ENCODE measurements at regions not wholly inside any gene's neighbourhood (a gene's known extent, or its start where the extent isn't known, plus 50 kb on each side); places are given as distances from the start of the nearest gene placed in this dataset.

DNA sequence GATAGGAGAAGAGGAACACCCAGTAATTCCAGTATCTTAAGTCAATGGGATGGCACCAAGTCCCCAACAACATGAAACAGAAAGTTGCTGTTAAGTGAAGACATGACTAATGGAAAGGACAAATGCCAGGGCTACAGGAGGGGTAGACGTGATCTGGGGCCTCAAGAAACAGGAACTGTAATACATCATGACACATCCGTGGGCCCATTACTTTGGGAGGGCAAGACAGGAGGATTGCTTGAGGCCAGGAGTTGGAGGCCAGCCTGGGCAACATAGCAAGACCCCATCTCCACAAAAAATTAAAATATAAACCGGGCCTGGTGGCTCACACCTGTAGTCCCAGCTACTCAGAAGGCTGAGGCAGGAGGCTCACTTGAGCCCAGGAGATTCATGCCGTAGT lies 408.6 kb upstream of the PRKCQ start:
- Histone ChIP-seq H3K4me1 (ENCODE audit: control insufficient read depth in 1 of 2, insufficient read depth in 2 of 2, low read length in 2 of 2) (no peaks in the 10 kb centered on the region), H3K9me2 (ENCODE audit: insufficient read depth) (no peaks in the 10 kb centered on the region), H2AFZ (ENCODE audit: low read depth, low read length, poor library complexity, severe bottlenecking) (no peak overlapping the region), H3K79me2 (ENCODE audit: insufficient read depth, low read length) (no peaks in the 10 kb centered on the region), H3K4me2 (ENCODE audit: low read length) (no peak overlapping the region), H3K27me3 (ENCODE audit: insufficient read depth, low read length) (peaks cover 3% of the 10 kb centered on the region; the same call in 1 of the 2 replicates), H3K4me3 (replicated peaks in 1 of 2; ENCODE audit: low read depth in 1 of 2, low read length in 2 of 2) (no peak overlapping the region), H3K9me3 (ENCODE audit: control insufficient read depth in 1 of 2, insufficient read depth in 1 of 2, low read depth in 1 of 2, low read length in 2 of 2) (no peaks in the 10 kb centered on the region), H3K9ac (ENCODE audit: low read length) (no peak overlapping the region), H3K36me3 (ENCODE audit: control insufficient read depth in 1 of 2, insufficient read depth in 2 of 2, low read length in 2 of 2) (no peaks in the 10 kb centered on the region), H3K27ac (ENCODE audit: low read depth, low read length) (no peak overlapping the region), H4K20me1 (ENCODE audit: insufficient read depth) (no peaks in the 10 kb centered on the region)
- no TSS peak for BruUV-seq (replicated peaks)
- CTCF ChIA-PET = no interaction called here
- TF ChIP-seq YY1 (IDR thresholded peaks at IDR 0.05; ENCODE audit: extremely low read depth, insufficient replicate concordance, low read depth, low read length) (no peak), FOSL1 (IDR thresholded peaks at IDR 0.05; ENCODE audit: low read depth) (no peak), CEBPB (IDR thresholded peaks at IDR 0.05; ENCODE audit: low read depth) (no peak), CBX3 (IDR thresholded peaks at IDR 0.05; ENCODE audit: low read depth) (no peak), POLR2AphosphoS5 (IDR thresholded peaks at IDR 0.05; ENCODE audit: low read depth, low read length) (no peak), SP1 (IDR thresholded peaks at IDR 0.05; ENCODE audit: low read depth) (no peak), ZNF274 (IDR thresholded peaks at IDR 0.05; ENCODE audit: low read depth, low read length) (no peak), ZFX (IDR thresholded peaks at IDR 0.05) (no peak), EGR1 (IDR thresholded peaks at IDR 0.05; ENCODE audit: low read depth) (no peak), SIN3A (IDR thresholded peaks at IDR 0.05; ENCODE audit: low read depth) (no peak), POLR2A (IDR thresholded peaks at IDR 0.05; ENCODE audit: borderline replicate concordance, extremely low read depth, insufficient read depth, insufficient read length) (no peak), EZH2 (IDR thresholded peaks at IDR 0.05) (no peak)
- POLR2A ChIA-PET = interaction anchor here (1.1 kb wide), 1 partner anchor 67 kb away, joined by 3 read pairs; no protein-coding TSS in a partner anchor
- ATAC-seq = no peak
- intact Hi-C loops (cut with micrococcal nuclease) = no loop called here
- DNase-seq (ENCODE audit: low read depth, low spot score) = no peak
- RAD21 ChIA-PET (ENCODE audit: low non-redundant PET in 1 of 2, low total read pairs in 2 of 2, uncharacterized antibody in 2 of 2, unreplicated experiment in 2 of 2) = no interaction called here

DNA sequence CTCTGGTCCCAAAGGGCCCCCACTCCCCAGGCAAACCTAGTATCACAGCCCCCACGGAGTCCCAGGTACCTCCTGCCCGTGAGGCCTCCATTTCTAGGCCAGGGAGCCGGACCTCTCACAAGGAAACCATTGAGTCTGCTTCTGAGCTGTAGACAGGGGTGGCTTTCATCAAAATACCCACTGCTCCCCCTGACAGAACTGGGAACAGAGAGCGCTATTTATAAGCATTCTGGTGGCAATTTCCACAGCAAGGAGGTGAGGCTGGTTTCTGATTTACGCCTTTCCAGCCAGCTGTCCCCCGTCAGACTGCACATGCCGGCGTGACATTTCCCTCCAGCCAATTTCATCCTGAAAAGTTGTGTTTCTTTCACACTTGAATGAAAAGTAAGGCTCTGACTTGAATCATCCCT lies 407.5 kb upstream of the PRKCQ start:
- no TSS peak for BruUV-seq (replicated peaks)
- intact Hi-C loops (cut with micrococcal nuclease) = no loop called here
- no peaks in the 10 kb centered on the region for H4K20me1 ChIP-seq (ENCODE audit: insufficient read depth)

More for the DNA sequence above, 407.5 kb upstream of the PRKCQ start:
- Histone ChIP-seq H3K4me1 (ENCODE audit: control insufficient read depth in 1 of 2, insufficient read depth in 2 of 2, low read length in 2 of 2) (no peaks in the 10 kb centered on the region), H3K4me2 (ENCODE audit: low read length) (no peak overlapping the region), H3K36me3 (ENCODE audit: control insufficient read depth in 1 of 2, insufficient read depth in 2 of 2, low read length in 2 of 2) (no peaks in the 10 kb centered on the region), H3K79me2 (ENCODE audit: insufficient read depth, low read length) (no peaks in the 10 kb centered on the region), H3K27ac (ENCODE audit: low read depth, low read length) (no peak overlapping the region), H3K9me3 (ENCODE audit: control insufficient read depth in 1 of 2, insufficient read depth in 1 of 2, low read depth in 1 of 2, low read length in 2 of 2) (no peaks in the 10 kb centered on the region), H3K4me3 (replicated peaks in 1 of 2; ENCODE audit: low read depth in 1 of 2, low read length in 2 of 2) (no peak overlapping the region), H3K9me2 (ENCODE audit: insufficient read depth) (no peaks in the 10 kb centered on the region), H3K9ac (ENCODE audit: low read length) (no peak overlapping the region), H3K27me3 (ENCODE audit: insufficient read depth, low read length) (no peaks in the 10 kb centered on the region), H2AFZ (ENCODE audit: low read depth, low read length, poor library complexity, severe bottlenecking) (no peak overlapping the region)
- ATAC-seq (no peak), DNase-seq (ENCODE audit: low read depth, low spot score) (no peak)
- CTCF ChIA-PET = no interaction called here
- POLR2A ChIA-PET = no interaction called here
- RAD21 ChIA-PET (ENCODE audit: low non-redundant PET in 1 of 2, low total read pairs in 2 of 2, uncharacterized antibody in 2 of 2, unreplicated experiment in 2 of 2) = no interaction called here
- TF ChIP-seq ELF1 (IDR thresholded peaks at IDR 0.05; ENCODE audit: borderline replicate concordance, low read depth) (no peak), TCF7L2 (IDR thresholded peaks at IDR 0.05; ENCODE audit: borderline replicate concordance, extremely low read depth, insufficient read depth, insufficient read length) (no peak), CEBPB (IDR thresholded peaks at IDR 0.05; ENCODE audit: low read depth) (no peak), EZH2phosphoT487 (IDR thresholded peaks at IDR 0.05; ENCODE audit: borderline replicate concordance) (no peak)
- TF ChIP-seq, protein P1, sequence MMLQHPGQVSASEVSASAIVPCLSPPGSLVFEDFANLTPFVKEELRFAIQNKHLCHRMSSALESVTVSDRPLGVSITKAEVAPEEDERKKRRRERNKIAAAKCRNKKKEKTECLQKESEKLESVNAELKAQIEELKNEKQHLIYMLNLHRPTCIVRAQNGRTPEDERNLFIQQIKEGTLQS (IDR thresholded peaks at IDR 0.05) = no peak

All from HCT116 (cell line).